ENCODE measurements at regions not wholly inside any gene's neighbourhood (a gene's known extent, or its start where the extent isn't known, plus 50 kb on each side); places are given as distances from the start of the nearest gene placed in this dataset.
"Not testable (repeated sequence)": the region's sequence is repeated elsewhere in the genome, so short reads cannot be mapped to it uniquely, and the experiment has no call there.

DNA sequence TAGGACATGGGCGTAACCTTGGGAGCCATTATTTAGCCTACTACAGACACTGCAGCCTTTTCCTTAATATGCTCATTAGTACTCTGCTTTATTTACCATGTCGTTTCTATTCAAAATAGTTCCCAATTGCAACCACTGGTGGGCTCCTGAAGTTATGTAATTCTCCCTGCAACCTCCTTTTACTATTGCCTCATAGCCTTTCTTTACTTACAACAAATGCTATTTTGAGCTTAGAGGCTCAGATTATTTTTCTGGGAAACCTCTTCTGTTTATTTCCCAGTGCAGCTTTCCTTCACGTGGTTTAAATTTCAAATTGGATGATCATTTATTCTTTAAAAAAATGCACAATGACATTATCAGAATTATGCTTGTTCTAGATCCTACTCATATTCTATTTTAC is 492.3 kb upstream of the TMEFF2 start:
- DNase-seq (ENCODE audit: low spot score): no peak
- TF ChIP-seq, protein P1, sequence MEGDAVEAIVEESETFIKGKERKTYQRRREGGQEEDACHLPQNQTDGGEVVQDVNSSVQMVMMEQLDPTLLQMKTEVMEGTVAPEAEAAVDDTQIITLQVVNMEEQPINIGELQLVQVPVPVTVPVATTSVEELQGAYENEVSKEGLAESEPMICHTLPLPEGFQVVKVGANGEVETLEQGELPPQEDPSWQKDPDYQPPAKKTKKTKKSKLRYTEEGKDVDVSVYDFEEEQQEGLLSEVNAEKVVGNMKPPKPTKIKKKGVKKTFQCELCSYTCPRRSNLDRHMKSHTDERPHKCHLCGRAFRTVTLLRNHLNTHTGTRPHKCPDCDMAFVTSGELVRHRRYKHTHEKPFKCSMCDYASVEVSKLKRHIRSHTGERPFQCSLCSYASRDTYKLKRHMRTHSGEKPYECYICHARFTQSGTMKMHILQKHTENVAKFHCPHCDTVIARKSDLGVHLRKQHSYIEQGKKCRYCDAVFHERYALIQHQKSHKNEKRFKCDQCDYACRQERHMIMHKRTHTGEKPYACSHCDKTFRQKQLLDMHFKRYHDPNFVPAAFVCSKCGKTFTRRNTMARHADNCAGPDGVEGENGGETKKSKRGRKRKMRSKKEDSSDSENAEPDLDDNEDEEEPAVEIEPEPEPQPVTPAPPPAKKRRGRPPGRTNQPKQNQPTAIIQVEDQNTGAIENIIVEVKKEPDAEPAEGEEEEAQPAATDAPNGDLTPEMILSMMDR (IDR thresholded peaks at IDR 0.05; ENCODE audit: extremely low read depth, insufficient read depth, missing control alignments): no peak
- in situ Hi-C loops (cut with MboI; ENCODE audit: low pct_unique_long_range_greater_than_20kb, low sequenced_read_pairs, unreplicated experiment): no loop called here

DNA sequence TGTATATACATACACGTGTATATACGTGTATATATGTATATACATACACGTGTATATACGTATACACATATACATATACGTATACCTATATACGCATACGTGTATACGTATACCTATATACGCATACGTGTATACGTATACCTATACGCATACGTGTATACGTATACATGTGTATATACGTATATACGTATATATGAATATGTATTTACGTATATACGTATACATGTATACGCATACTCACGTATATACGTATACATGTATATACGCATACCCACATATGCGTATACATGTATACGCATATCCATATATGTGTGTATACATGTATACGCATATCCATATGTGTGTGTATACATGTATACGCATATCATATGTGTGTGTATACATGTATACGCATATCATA is 487.8 kb upstream of the TMEFF2 start:
- DNase-seq (ENCODE audit: low spot score); in situ Hi-C loops (cut with MboI; ENCODE audit: low pct_unique_long_range_greater_than_20kb, low sequenced_read_pairs, unreplicated experiment): not testable (repeated sequence)

DNA sequence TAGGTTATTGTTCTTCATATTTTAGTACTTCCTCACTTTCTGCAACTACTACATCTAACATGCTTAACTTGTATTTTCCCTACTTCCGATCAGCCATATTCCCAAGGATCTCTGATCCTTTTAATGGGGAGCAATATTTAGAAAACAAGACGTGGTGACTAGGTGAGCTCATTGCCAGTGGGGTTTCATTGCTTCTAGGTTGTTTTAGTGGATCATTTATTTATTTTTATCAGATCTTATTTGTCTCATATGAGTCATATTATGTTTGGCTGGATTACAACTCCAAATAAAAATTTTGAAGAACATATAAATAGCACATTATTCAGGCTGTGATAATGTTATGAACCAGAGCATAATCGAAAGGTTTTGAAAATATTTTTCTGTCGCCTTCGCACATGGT is 480.9 kb upstream of the TMEFF2 start:
- TF ChIP-seq, protein P1 (IDR thresholded peaks at IDR 0.05; ENCODE audit: extremely low read depth, insufficient read depth, missing control alignments): no peak
- no peak for DNase-seq (ENCODE audit: low spot score)
- in situ Hi-C loops (cut with MboI; ENCODE audit: low pct_unique_long_range_greater_than_20kb, low sequenced_read_pairs, unreplicated experiment): no loop called here

DNA sequence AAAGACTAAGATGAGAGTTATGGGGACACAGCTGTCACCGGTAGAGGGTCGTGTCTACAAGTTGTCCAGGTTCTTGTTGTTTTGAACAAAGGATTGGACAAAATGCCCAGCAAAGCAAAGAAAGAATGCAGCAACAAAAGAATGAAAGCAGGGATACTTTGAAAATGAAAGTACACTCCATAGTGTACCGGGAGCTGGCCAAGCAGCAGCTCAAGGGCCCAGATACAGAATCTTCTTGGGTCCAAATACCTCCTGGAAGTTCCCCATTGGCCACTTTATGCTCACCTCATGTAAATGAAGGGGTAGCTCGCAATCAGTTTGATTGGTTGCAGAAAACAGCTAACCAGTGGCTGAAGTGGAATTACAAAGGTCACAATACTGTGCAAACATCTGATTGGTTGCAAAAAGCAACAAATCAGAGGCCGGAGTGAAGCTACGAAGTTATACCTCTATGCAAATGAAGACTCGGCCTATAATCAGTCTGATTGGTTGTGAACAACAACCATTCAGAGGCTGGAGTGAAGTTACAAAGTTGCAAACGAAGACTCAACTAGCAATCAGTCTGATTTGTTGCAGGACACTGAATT is 474.9 kb upstream of the TMEFF2 start:
- in situ Hi-C loops (cut with MboI; ENCODE audit: low pct_unique_long_range_greater_than_20kb, low sequenced_read_pairs, unreplicated experiment): no loop called here
- TF ChIP-seq, protein P1 (IDR thresholded peaks at IDR 0.05; ENCODE audit: extremely low read depth, insufficient read depth, missing control alignments): no peak
- no peak for DNase-seq (ENCODE audit: low spot score)

DNA sequence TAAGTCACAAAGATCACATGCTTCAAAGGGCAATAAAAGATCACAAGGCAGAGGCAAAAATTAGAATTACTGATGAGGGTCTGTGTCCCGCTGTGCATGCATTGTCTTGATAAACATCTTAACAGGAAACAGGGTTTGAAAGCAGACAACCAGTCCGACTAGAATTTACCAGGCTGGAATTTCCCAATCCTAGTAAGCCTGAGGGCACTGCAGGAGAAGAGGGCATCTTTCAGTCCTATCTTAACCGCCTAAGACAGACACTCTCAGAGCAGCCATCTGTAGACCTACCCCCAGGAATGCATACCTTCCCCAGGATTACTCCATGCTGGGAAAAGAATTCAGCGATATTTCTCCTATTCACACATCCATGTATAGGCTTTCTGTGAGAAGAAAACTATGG is 465.8 kb upstream of the TMEFF2 start:
- in situ Hi-C loops (cut with MboI; ENCODE audit: low pct_unique_long_range_greater_than_20kb, low sequenced_read_pairs, unreplicated experiment); DNase-seq (ENCODE audit: low spot score): not testable (repeated sequence)

DNA sequence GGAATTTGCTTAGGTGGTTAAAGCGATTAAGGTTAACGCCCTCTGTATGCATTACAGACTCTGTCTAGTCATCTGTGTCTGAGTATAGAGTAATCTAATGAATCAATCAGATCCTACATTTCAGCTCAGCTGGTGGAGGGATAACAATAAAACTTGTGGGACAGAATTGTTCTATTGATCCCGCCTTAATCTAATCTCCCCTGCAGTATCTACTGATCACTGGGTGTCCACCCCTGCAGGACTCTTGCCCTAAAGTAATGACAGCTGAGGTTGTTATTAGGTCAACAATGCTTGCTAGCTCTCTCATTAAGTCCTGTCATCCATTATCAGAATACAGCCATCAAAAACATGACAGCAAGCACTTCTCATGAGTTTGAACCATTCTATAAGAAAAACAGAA is 462.6 kb upstream of the TMEFF2 start:
- no peak for DNase-seq (ENCODE audit: low spot score)
- in situ Hi-C loops (cut with MboI; ENCODE audit: low pct_unique_long_range_greater_than_20kb, low sequenced_read_pairs, unreplicated experiment): no loop called here
- TF ChIP-seq, protein P1 (IDR thresholded peaks at IDR 0.05; ENCODE audit: extremely low read depth, insufficient read depth, missing control alignments): no peak

DNA sequence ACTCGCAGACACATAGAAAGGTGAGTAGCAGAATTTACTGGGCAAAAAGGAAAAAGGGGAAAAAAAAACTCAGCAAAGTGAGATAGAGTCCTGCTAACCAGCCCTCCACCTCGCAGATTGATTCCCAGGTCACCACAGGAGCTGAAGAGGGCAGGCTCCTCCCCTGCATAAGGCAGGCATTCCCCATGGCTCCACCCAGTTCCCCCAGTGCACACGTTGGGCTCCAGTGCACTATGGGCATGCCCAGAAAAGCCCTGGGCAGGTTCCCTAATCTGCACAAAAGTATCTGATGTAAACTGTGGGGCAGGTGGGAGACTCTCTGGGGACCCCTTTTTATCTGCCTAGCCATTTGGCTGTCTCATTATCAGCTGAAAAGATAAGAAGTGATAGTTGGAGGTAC is 461.2 kb upstream of the TMEFF2 start:
- TF ChIP-seq, protein P1 (IDR thresholded peaks at IDR 0.05; ENCODE audit: extremely low read depth, insufficient read depth, missing control alignments): no peak
- no peak for DNase-seq (ENCODE audit: low spot score)
- in situ Hi-C loops (cut with MboI; ENCODE audit: low pct_unique_long_range_greater_than_20kb, low sequenced_read_pairs, unreplicated experiment): no loop called here
